ENCODE measurements at regions not wholly inside any gene's neighbourhood (a gene's known extent, or its start where the extent isn't known, plus 50 kb on each side); places are given as distances from the start of the nearest gene placed in this dataset.

DNA sequence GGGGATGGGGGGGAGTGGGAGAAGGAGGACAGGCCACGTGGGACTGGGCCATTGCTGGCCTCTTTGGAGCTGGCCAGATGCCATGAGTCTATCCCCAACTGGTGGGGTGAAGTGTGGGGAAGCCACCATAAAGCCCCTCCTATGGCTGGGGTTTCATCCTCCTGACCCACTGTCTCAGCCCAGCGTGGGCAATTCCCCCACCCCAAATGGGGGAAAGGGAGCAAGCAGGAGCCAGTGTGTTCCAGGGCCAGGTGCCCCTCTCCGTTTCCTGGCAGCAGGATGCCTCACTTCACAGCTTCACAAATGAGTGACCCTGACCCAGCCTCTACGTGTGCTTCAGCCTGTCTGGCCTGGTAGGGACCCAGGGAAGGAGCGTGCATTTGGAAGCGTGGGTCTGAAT, 474.7 kb upstream of the HS6ST1 start:
- POLR2A ChIA-PET, result no interaction called here
- no TSS peak for BruUV-seq (replicated peaks)
- intact Hi-C loops (cut with micrococcal nuclease; ENCODE audit: unreplicated experiment), result no loop called here
- Histone ChIP-seq H3K4me2 (ENCODE audit: low read depth, low read length) (no peak overlapping the region), H3K9ac (ENCODE audit: insufficient read depth, low read depth, low read length) (no peak overlapping the region), H2AFZ (ENCODE audit: low read length) (no peak overlapping the region), H3K79me2 (ENCODE audit: insufficient read depth, low read length) (no peaks in the 10 kb centered on the region), H4K20me1 (ENCODE audit: insufficient read depth, low read length) (no peaks in the 10 kb centered on the region), H3K4me3 (replicated peaks in 1 of 3; ENCODE audit: insufficient read depth in 1 of 3, low read depth in 2 of 3, low read length in 3 of 3) (no peak overlapping the region), H3K27ac (ENCODE audit: extremely low read length, insufficient read depth, low read length) (no peak overlapping the region), H3K9me3 (ENCODE audit: low read length) (no peaks in the 10 kb centered on the region), H3K4me1 (ENCODE audit: insufficient read depth, low read length) (no peaks in the 10 kb centered on the region), H3K36me3 (replicated peaks in 1 of 2; ENCODE audit: control insufficient read depth in 1 of 2, insufficient read depth in 2 of 2, low read length in 2 of 2) (no peaks in the 10 kb centered on the region), H3K27me3 (ENCODE audit: control insufficient read depth in 1 of 2, insufficient read depth in 2 of 2, low read length in 2 of 2) (peaks cover 0 to 37% of the 10 kb centered on the region in 2 experiments; a peak in 4 of 5 replicates)
- DNase-seq (ENCODE audit: low spot score) (no peak), FAIRE-seq (no peak), ATAC-seq (no peak)
- WGBS (ENCODE audit: low lambda C conversion rate), result 20% methylated on average over 6 of the region's 6 CpGs
- in situ Hi-C loops (cut with HindIII; ENCODE audit: extremely low pct_ligation_motif_present, low pct_unique_long_range_greater_than_20kb), result no loop called here
- TF ChIP-seq ZNF766 (CRISPR knock-in tag; IDR thresholded peaks at IDR 0.05; ENCODE audit: borderline replicate concordance) (no peak), KLF15 (CRISPR knock-in tag; IDR thresholded peaks at IDR 0.05; ENCODE audit: borderline replicate concordance) (no peak), NR2F6 (IDR thresholded peaks at IDR 0.05) (no peak), NR2F6 (CRISPR knock-in tag; IDR thresholded peaks at IDR 0.05) (no peak), ZNF253 (CRISPR knock-in tag; IDR thresholded peaks at IDR 0.05; ENCODE audit: borderline replicate concordance) (no peak), ARID2 (CRISPR knock-in tag; IDR thresholded peaks at IDR 0.05; ENCODE audit: borderline replicate concordance) (no peak), IRF2 (CRISPR knock-in tag; IDR thresholded peaks at IDR 0.05) (no peak)
- TF ChIP-seq, protein P1, sequence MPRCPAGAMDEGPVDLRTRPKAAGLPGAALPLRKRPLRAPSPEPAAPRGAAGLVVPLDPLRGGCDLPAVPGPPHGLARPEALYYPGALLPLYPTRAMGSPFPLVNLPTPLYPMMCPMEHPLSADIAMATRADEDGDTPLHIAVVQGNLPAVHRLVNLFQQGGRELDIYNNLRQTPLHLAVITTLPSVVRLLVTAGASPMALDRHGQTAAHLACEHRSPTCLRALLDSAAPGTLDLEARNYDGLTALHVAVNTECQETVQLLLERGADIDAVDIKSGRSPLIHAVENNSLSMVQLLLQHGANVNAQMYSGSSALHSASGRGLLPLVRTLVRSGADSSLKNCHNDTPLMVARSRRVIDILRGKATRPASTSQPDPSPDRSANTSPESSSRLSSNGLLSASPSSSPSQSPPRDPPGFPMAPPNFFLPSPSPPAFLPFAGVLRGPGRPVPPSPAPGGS (CRISPR knock-in tag; IDR thresholded peaks at IDR 0.05), result no peak
- CTCF ChIA-PET (ENCODE audit: low intra/inter-chr PET ratio, low total read pairs), result no interaction called here

DNA sequence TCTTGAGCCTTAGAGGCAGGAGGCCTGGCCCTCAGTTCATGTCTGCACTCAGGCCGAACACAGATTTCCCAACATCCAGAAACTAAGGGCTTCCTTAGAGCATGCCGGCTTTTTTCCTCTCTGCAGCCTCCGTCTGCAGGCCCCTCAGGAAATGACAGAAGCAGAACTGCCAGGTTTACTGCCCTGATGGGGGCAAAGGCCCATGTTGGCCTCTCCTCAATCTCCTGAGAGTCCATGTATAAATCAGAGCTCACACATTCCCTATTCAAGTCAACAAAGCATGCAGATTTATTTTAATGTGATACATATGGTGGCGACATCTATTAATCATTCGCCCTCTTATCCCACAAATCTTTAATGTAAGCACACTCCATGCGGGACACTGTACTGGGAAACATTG, 475.6 kb upstream of the HS6ST1 start:
- Histone ChIP-seq H3K9ac (ENCODE audit: insufficient read depth, low read depth, low read length) (no peak overlapping the region), H2AFZ (ENCODE audit: low read length) (no peak overlapping the region), H3K36me3 (replicated peaks in 1 of 2; ENCODE audit: control insufficient read depth in 1 of 2, insufficient read depth in 2 of 2, low read length in 2 of 2) (no peaks in the 10 kb centered on the region), H3K27me3 (ENCODE audit: control insufficient read depth in 1 of 2, insufficient read depth in 2 of 2, low read length in 2 of 2) (peaks cover 0 to 37% of the 10 kb centered on the region in 2 experiments; a peak in 4 of 5 replicates), H4K20me1 (ENCODE audit: insufficient read depth, low read length) (no peaks in the 10 kb centered on the region), H3K4me3 (replicated peaks in 1 of 3; ENCODE audit: insufficient read depth in 1 of 3, low read depth in 2 of 3, low read length in 3 of 3) (no peak overlapping the region), H3K27ac (ENCODE audit: extremely low read length, insufficient read depth, low read length) (no peak overlapping the region), H3K4me1 (ENCODE audit: insufficient read depth, low read length) (no peaks in the 10 kb centered on the region), H3K9me3 (ENCODE audit: low read length) (no peaks in the 10 kb centered on the region), H3K79me2 (ENCODE audit: insufficient read depth, low read length) (no peaks in the 10 kb centered on the region), H3K4me2 (ENCODE audit: low read depth, low read length) (no peak overlapping the region)
- FAIRE-seq (no peak), ATAC-seq (no peak), DNase-seq (ENCODE audit: low spot score) (no peak)
- POLR2A ChIA-PET, result no interaction called here
- CTCF ChIA-PET (ENCODE audit: low intra/inter-chr PET ratio, low total read pairs), result no interaction called here
- intact Hi-C loops (cut with micrococcal nuclease; ENCODE audit: unreplicated experiment) (no loop called here), in situ Hi-C loops (cut with HindIII; ENCODE audit: extremely low pct_ligation_motif_present, low pct_unique_long_range_greater_than_20kb) (no loop called here)
- whole genome bisulfite sequencing (ENCODE audit: low lambda C conversion rate), result 65% methylated on average over 6 of the region's 6 CpGs
- BruUV-seq (replicated peaks), result no TSS peak
- TF ChIP-seq ZNF30 (CRISPR knock-in tag; IDR thresholded peaks at IDR 0.05) (no peak), AGO2 (optimal IDR thresholded peaks at IDR 0.05; ENCODE audit: low read depth, low read length) (no peak), RORA (CRISPR knock-in tag; IDR thresholded peaks at IDR 0.05) (no peak), LCORL (IDR thresholded peaks at IDR 0.05) (no peak), LCORL (CRISPR knock-in tag; IDR thresholded peaks at IDR 0.05) (no peak)
- TF ChIP-seq, protein P2, sequence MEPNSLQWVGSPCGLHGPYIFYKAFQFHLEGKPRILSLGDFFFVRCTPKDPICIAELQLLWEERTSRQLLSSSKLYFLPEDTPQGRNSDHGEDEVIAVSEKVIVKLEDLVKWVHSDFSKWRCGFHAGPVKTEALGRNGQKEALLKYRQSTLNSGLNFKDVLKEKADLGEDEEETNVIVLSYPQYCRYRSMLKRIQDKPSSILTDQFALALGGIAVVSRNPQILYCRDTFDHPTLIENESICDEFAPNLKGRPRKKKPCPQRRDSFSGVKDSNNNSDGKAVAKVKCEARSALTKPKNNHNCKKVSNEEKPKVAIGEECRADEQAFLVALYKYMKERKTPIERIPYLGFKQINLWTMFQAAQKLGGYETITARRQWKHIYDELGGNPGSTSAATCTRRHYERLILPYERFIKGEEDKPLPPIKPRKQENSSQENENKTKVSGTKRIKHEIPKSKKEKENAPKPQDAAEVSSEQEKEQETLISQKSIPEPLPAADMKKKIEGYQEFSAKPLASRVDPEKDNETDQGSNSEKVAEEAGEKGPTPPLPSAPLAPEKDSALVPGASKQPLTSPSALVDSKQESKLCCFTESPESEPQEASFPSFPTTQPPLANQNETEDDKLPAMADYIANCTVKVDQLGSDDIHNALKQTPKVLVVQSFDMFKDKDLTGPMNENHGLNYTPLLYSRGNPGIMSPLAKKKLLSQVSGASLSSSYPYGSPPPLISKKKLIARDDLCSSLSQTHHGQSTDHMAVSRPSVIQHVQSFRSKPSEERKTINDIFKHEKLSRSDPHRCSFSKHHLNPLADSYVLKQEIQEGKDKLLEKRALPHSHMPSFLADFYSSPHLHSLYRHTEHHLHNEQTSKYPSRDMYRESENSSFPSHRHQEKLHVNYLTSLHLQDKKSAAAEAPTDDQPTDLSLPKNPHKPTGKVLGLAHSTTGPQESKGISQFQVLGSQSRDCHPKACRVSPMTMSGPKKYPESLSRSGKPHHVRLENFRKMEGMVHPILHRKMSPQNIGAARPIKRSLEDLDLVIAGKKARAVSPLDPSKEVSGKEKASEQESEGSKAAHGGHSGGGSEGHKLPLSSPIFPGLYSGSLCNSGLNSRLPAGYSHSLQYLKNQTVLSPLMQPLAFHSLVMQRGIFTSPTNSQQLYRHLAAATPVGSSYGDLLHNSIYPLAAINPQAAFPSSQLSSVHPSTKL (CRISPR knock-in tag; IDR thresholded peaks at IDR 0.05), result no peak
